GM19397 (cell line): ENCODE measurements at regions not wholly inside any gene's neighbourhood (a gene's known extent, or its start where the extent isn't known, plus 50 kb on each side); places are given as distances from the start of the nearest gene placed in this dataset.
"Not testable (repeated sequence)": the region's sequence is repeated elsewhere in the genome, so short reads cannot be mapped to it uniquely, and the experiment has no call there.

Source experiments
- ATAC-seq: cut with Tn5 transposase; IDR thresholded peaks from one replicate; pipeline ENCODE4 v1.9.1; 2021; ENCODE audit warnings: mild to moderate bottlenecking, moderate library complexity; ENCODE audit not compliant: unreplicated experiment

GRCh38 chr7:89761173-89761572, 393.1 kb upstream of the STEAP1 start:
- ATAC-seq = no peak

- ATAC-seq = no peak
Measured at GRCh38 chr7:89770161-89770560, 384.1 kb upstream of the STEAP1 start.

GRCh38 chr7:89771003-89771636, 383.1 kb upstream of the STEAP1 start:
- ATAC-seq = no peak

GRCh38 chr7:89772276-89772675, 382.0 kb upstream of the STEAP1 start:
- ATAC-seq = no peak

GRCh38 chr7:89773611-89774010, 380.7 kb upstream of the STEAP1 start:
- ATAC-seq = no peak

GRCh38 chr7:89775459-89775858, 378.8 kb upstream of the STEAP1 start:
- no peak for ATAC-seq

- no peak for ATAC-seq
Measured at GRCh38 chr7:89776980-89777379, 377.3 kb upstream of the STEAP1 start.

- ATAC-seq = no peak
Measured at GRCh38 chr7:89777499-89777898, 376.8 kb upstream of the STEAP1 start.

GRCh38 chr7:89780291-89780690, 374.0 kb upstream of the STEAP1 start:
- ATAC-seq = no peak

- no peak for ATAC-seq
Measured at GRCh38 chr7:89796481-89796880, 357.8 kb upstream of the STEAP1 start.

- no peak for ATAC-seq
Measured at GRCh38 chr7:89797965-89798598, 356.2 kb upstream of the STEAP1 start.

GRCh38 chr7:89798599-89798996, 355.7 kb upstream of the STEAP1 start:
- ATAC-seq = no peak

- ATAC-seq = no peak
Measured at GRCh38 chr7:89800761-89801160, 353.5 kb upstream of the STEAP1 start.

- no peak for ATAC-seq
Measured at GRCh38 chr7:89809291-89809690, 345.0 kb upstream of the STEAP1 start.

GRCh38 chr7:89813081-89813480, 341.2 kb upstream of the STEAP1 start:
- ATAC-seq = no peak

GRCh38 chr7:89826121-89826520, 328.1 kb upstream of the STEAP1 start:
- no peak for ATAC-seq

- no peak for ATAC-seq
Measured at GRCh38 chr7:89826557-89826956, 327.7 kb upstream of the STEAP1 start.

- ATAC-seq = no peak
Measured at GRCh38 chr7:89837515-89837914, 316.8 kb upstream of the STEAP1 start.

GRCh38 chr7:89839329-89839728, 314.9 kb upstream of the STEAP1 start:
- no peak for ATAC-seq

- no peak for ATAC-seq
Measured at GRCh38 chr7:89845952-89846351, 308.3 kb upstream of the STEAP1 start.

- ATAC-seq = no peak
Measured at GRCh38 chr7:89849052-89849451, 305.2 kb upstream of the STEAP1 start.

- not testable (repeated sequence) for ATAC-seq
Measured at GRCh38 chr7:89857053-89857452, 297.2 kb upstream of the STEAP1 start.

GRCh38 chr7:89857767-89858166, 296.5 kb upstream of the STEAP1 start:
- ATAC-seq = no peak
